Thyroid gland (tissue), 4 donors: ENCODE measurements at regions not wholly inside any gene's neighbourhood (a gene's known extent, or its start where the extent isn't known, plus 50 kb on each side); places are given as distances from the start of the nearest gene placed in this dataset.

Source experiments
- CTCF ChIP-seq, 6 experiments: fragments of 200-600 bp in 3 of 6; fragments of 450-650 bp in 3 of 6; sonication (generic) in 3 of 6; IDR thresholded peaks; one replicate each; pipeline ENCODE4 v1.5.1; 2016 to 2019; ENCODE audit warnings: antibody characterized with exemption in 6 of 6, mild to moderate bottlenecking in 2 of 6, inconsistent platforms in 1 of 6, moderate library complexity in 1 of 6
- POLR2A ChIP-seq, 2 donors: fragments of 450-650 bp; IDR thresholded peaks; one replicate each; pipeline ENCODE4 v1.6.1; 2017; ENCODE audit warnings: antibody characterized with exemption in 2 of 2, mild to moderate bottlenecking in 2 of 2, moderate library complexity in 1 of 2

GRCh38 chr2:149894226-149894625, 306.7 kb upstream of the MMADHC start:
- TF ChIP-seq CTCF (IDR thresholded peaks at IDR 0.05): no peak
- no peak for TF ChIP-seq POLR2A (IDR thresholded peaks at IDR 0.05)
